ENCODE measurements at regions not wholly inside any gene's neighbourhood (a gene's known extent, or its start where the extent isn't known, plus 50 kb on each side); places are given as distances from the start of the nearest gene placed in this dataset.
"Not testable (repeated sequence)": the region's sequence is repeated elsewhere in the genome, so short reads cannot be mapped to it uniquely, and the experiment has no call there.

DNA sequence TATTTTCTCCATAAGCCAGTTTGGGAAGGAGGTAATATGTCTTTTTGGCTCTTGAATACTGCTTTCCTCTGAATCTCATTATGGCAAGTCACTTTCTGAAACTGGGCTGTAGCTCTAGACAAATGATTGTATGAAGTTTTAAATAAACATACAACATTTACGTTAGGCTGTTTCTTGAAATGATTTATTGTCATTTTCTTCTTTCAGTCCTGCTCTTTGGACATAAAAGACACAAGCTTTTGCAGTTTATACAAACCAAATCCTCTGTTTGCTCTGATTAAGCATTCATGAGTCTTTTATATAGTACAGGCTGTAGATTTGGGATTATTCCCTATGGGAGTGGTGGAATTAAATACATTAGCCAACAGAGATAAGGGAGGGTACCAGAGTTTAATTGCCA lies 139.7 kb downstream of the CEP120 start:
- no peak overlapping the region for H3K4me3 ChIP-seq
- DNase-seq = no peak
- peaks cover 0 to 30% (median 0%) of the 10 kb centered on the region in 4 donors for H3K27me3 ChIP-seq
- H3K9me3 ChIP-seq = no peaks in the 10 kb centered on the region
- intact Hi-C loops (cut with DNase I) = no loop called here
- TF ChIP-seq POLR2A (IDR thresholded peaks at IDR 0.05) = no peak
- TF ChIP-seq, protein P1, sequence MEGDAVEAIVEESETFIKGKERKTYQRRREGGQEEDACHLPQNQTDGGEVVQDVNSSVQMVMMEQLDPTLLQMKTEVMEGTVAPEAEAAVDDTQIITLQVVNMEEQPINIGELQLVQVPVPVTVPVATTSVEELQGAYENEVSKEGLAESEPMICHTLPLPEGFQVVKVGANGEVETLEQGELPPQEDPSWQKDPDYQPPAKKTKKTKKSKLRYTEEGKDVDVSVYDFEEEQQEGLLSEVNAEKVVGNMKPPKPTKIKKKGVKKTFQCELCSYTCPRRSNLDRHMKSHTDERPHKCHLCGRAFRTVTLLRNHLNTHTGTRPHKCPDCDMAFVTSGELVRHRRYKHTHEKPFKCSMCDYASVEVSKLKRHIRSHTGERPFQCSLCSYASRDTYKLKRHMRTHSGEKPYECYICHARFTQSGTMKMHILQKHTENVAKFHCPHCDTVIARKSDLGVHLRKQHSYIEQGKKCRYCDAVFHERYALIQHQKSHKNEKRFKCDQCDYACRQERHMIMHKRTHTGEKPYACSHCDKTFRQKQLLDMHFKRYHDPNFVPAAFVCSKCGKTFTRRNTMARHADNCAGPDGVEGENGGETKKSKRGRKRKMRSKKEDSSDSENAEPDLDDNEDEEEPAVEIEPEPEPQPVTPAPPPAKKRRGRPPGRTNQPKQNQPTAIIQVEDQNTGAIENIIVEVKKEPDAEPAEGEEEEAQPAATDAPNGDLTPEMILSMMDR (IDR thresholded peaks at IDR 0.05) = no peak
- H3K4me1 ChIP-seq = peaks cover 0 to 22% (median 8%) of the 10 kb centered on the region in 3 donors
- 22 to 27% methylated on average over 1 of the region's 1 CpG for WGBS, 2 donors
- peak overlapping the region in 1 of 4 donors; percentile 0 for H3K27ac ChIP-seq
- no peaks in the 10 kb centered on the region for H3K36me3 ChIP-seq

DNA sequence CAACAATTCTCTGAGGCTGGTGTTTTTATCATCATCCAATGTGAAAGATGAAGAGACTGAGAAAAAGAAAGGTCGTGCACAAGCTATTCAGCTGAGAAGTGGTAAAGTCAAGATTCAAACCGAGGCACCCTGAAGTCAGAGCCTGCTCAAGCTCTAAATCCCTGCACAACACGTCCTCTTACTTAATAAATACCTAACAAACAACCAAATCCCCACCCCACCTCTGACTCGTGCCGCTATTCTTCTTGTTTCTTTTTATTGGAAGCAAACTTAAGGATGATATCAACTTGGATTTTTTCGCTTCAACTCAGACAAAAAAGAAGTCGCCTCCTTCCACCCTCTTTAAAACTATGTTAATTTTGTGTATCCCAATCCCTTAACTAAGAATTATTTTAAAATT lies 140.2 kb downstream of the CEP120 start:
- Histone ChIP-seq H3K36me3 (no peaks in the 10 kb centered on the region), H3K4me1 (peaks cover 0 to 22% (median 8%) of the 10 kb centered on the region in 3 donors), H3K27me3 (peaks cover 0 to 30% (median 0%) of the 10 kb centered on the region in 4 donors), H3K9me3 (no peaks in the 10 kb centered on the region), H3K27ac (peak overlapping the region in 2 of 4 donors; percentile 0 to 3), H3K4me3 (no peak overlapping the region)
- DNase-seq = no peak
- WGBS, 2 donors = 28 to 29% methylated on average over 7 of the region's 7 CpGs
- TF ChIP-seq, protein P1 (IDR thresholded peaks at IDR 0.05) = no peak
- TF ChIP-seq POLR2A (IDR thresholded peaks at IDR 0.05) = no peak
- intact Hi-C loops (cut with DNase I) = no loop called here

DNA sequence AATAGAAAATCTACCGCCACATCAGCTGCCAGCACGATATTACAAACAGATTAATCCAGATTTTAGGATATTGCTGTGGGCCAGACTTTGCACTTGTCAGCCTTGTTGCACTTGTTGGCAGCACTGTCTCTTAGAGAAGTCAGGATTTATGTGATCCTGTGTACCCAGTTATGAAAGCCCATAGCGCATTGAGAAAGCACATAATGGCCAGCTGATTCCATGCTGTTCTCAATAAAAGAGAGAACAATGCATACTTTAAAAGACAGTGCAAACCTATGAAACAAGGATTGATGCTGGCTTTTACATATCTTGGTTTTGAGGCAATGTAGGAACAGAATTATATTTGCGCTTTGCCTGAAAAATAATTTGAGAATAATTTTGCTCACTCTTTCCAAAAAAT lies 140.8 kb downstream of the CEP120 start:
- peaks cover 0 to 22% (median 8%) of the 10 kb centered on the region in 3 donors for H3K4me1 ChIP-seq
- no peak for DNase-seq
- WGBS, 2 donors = 58 to 87% methylated on average over 4 of the region's 4 CpGs
- no peak for TF ChIP-seq POLR2A (IDR thresholded peaks at IDR 0.05)
- TF ChIP-seq, protein P1 (IDR thresholded peaks at IDR 0.05) = no peak
- no peak overlapping the region for H3K27ac ChIP-seq
- intact Hi-C loops (cut with DNase I) = no loop called here
- H3K9me3 ChIP-seq = no peaks in the 10 kb centered on the region
- no peaks in the 10 kb centered on the region for H3K36me3 ChIP-seq
- H3K27me3 ChIP-seq = peaks cover 0 to 30% (median 0%) of the 10 kb centered on the region in 4 donors
- no peak overlapping the region for H3K4me3 ChIP-seq

DNA sequence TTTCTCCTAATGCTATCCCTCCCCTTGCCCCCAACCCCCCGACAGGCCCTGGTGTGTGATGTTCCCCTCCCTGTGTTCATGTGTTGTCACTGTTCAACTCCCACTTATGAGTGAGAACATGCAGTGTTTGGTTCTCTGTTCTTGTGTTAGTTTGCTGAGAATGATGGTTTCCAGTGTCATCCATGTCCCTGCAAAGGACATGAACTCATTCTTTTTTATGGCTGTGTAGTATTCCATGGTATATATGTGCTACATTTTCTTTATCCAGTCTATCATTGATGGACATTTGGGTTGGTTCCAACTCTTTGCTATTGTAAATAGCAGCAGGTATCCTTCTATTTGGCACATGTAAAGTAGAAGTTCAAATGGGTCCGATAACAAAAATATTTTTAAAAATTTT lies 142.3 kb downstream of the CEP120 start:
- H3K4me3 ChIP-seq; H3K36me3 ChIP-seq; H3K27ac ChIP-seq; intact Hi-C loops (cut with DNase I); H3K9me3 ChIP-seq; DNase-seq: not testable (repeated sequence)
- WGBS, 2 donors = 95 to 97% methylated on average over 2 of the region's 2 CpGs
- Histone ChIP-seq H3K4me1 (peaks cover 0 to 20% (median 8%) of the 10 kb centered on the region in 3 donors), H3K27me3 (peaks cover 0 to 20% (median 0%) of the 10 kb centered on the region in 4 donors)

DNA sequence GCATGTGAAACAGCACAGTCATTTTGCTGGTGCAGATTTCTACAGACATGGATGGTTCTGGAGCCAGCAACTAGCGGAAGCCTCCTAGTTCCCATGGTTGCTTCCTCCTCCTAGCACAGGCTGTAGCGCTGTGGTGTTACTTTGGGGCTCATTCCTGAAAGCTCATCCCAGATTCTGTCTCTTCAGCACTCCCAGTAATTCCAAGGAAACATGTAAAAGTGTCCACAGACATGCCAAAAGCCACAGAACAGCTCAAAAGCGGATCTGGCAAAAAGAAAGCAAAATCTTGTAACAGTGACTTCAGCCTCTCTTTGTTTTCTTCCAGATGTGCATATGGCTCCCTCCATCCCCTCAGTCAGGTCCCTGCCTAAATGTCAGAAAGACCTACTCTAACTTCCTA lies 144.1 kb downstream of the CEP120 start:
- TF ChIP-seq POLR2A (IDR thresholded peaks at IDR 0.05) = no peak
- TF ChIP-seq, protein P1 (IDR thresholded peaks at IDR 0.05) = no peak
- Histone ChIP-seq H3K4me1 (peaks cover 0 to 18% (median 8%) of the 10 kb centered on the region in 3 donors), H3K9me3 (no peaks in the 10 kb centered on the region), H3K4me3 (no peak overlapping the region), H3K27me3 (peaks cover 0 to 4% (median 0%) of the 10 kb centered on the region in 4 donors), H3K27ac (no peak overlapping the region), H3K36me3 (no peaks in the 10 kb centered on the region)
- no peak for DNase-seq
- 89 to 90% methylated on average over 1 to 3 of the region's 3 CpGs for WGBS, 2 donors
- intact Hi-C loops (cut with DNase I) = no loop called here

DNA sequence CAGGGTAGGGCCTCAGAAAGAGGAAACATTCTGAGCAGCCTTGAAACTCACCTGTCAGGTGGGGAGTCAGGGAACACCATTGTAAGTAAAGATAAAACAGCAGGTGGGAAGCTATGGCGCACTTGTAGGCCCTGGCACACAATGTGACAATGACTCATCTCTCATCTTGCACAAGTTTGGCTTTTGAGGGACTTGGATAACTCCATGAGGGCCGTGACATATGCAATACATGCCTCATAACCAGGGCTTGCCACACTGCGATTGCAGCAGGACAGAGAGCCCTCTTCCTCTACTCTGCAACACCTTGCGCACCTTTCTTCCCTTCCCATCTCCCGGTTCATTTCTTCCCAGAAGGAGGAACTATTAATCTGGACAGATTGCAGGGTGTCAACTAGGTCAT lies 144.9 kb downstream of the CEP120 start:
- no peak for DNase-seq
- TF ChIP-seq, protein P1 (IDR thresholded peaks at IDR 0.05) = no peak
- TF ChIP-seq POLR2A (IDR thresholded peaks at IDR 0.05) = no peak
- Histone ChIP-seq H3K4me1 (peaks cover 0 to 9% (median 4%) of the 10 kb centered on the region in 3 donors), H3K9me3 (no peaks in the 10 kb centered on the region), H3K27ac (no peak overlapping the region), H3K36me3 (no peaks in the 10 kb centered on the region), H3K27me3 (no peaks in the 10 kb centered on the region), H3K4me3 (no peak overlapping the region)
- intact Hi-C loops (cut with DNase I) = no loop called here
- WGBS, 2 donors = 66 to 74% methylated on average over 5 of the region's 5 CpGs
